ENCODE measurements at regions not wholly inside any gene's neighbourhood (a gene's known extent, or its start where the extent isn't known, plus 50 kb on each side); places are given as distances from the start of the nearest gene placed in this dataset.

DNA sequence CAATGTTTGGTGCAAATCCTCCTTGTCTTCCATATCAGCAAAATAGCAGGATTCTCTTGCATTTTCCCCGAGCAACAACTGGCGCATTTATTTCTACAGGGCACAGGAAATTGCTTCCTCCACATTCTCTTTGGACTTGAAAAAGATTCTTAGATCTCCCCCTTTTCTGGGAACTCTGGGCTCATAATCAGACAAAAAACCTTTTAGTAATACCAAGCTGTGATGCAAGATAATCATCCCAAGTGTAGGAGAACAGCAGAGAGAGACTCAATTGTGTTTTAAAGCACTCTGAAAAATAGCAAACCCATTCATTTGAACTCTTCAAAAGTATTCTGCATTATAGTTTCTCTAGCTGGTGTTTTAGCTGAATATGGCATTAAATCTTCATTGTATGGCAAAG is 419.6 kb upstream of the NPVF start:
- TF ChIP-seq, protein P1, sequence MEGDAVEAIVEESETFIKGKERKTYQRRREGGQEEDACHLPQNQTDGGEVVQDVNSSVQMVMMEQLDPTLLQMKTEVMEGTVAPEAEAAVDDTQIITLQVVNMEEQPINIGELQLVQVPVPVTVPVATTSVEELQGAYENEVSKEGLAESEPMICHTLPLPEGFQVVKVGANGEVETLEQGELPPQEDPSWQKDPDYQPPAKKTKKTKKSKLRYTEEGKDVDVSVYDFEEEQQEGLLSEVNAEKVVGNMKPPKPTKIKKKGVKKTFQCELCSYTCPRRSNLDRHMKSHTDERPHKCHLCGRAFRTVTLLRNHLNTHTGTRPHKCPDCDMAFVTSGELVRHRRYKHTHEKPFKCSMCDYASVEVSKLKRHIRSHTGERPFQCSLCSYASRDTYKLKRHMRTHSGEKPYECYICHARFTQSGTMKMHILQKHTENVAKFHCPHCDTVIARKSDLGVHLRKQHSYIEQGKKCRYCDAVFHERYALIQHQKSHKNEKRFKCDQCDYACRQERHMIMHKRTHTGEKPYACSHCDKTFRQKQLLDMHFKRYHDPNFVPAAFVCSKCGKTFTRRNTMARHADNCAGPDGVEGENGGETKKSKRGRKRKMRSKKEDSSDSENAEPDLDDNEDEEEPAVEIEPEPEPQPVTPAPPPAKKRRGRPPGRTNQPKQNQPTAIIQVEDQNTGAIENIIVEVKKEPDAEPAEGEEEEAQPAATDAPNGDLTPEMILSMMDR (IDR thresholded peaks at IDR 0.05) = no peak
- TF ChIP-seq POLR2A (IDR thresholded peaks at IDR 0.05) = no peak

All from adrenal gland (tissue), 5 donors.